ENCODE measurements at regions not wholly inside any gene's neighbourhood (a gene's known extent, or its start where the extent isn't known, plus 50 kb on each side); places are given as distances from the start of the nearest gene placed in this dataset.

DNA sequence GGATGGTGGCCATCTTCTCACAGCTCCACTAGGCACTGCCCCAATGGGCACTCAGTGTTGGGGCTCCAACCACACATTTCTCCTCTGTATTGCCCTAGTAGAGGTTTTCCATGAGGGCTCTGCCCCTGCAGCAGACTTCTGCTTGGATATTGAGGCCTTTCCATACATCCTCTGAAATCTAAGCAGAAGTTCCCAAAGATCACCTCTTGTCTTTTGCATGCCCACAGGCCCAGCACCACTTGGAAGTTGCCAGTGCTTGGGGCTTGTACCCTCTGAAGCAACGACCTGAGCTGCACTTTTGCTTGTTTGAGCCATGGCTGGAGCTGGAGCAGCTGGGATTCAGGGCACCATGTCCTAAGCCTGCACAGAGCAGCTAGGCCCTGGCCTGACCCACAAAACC is 189.1 kb upstream of the EYS start:
- H3K36me3 Mint-ChIP-seq (ENCODE audit: low read depth) = no peaks in the 10 kb centered on the region
- H3K27ac Mint-ChIP-seq (ENCODE audit: unreplicated experiment) = no peak overlapping the region
- no peak for TF ChIP-seq CTCF (IDR thresholded peaks at IDR 0.05)
- no peak overlapping the region for H3K4me3 Mint-ChIP-seq (ENCODE audit: unreplicated experiment)
- H3K9me3 Mint-ChIP-seq (ENCODE audit: low read depth) = peaks cover 9% of the 10 kb centered on the region
- no peaks in the 10 kb centered on the region for H3K27me3 Mint-ChIP-seq (ENCODE audit: low read depth)
- H3K4me1 Mint-ChIP-seq (ENCODE audit: low read depth) = no peaks in the 10 kb centered on the region
- no peak for DNase-seq (ENCODE audit: low spot score)

DNA sequence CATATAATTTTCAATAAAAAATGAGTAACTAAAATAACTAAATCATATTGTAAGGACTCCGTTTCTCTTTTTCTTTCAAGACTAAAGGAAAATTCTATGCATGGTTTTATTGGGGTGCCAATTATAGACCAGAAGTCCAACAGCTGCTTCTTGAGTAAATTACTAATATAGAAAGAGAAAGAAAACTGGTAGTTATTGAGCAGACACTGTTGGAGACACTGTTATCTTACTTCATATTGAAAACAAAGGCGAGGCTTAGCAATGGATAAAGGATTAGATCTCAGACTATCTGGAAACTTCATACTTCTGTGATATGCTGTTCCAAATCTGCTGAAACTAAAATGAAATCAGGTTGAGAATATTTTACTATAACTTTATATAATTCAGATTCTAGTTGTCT is 169.6 kb upstream of the EYS start:
- no peak for TF ChIP-seq CTCF (IDR thresholded peaks at IDR 0.05)
- no peaks in the 10 kb centered on the region for H3K4me1 Mint-ChIP-seq (ENCODE audit: low read depth)
- H3K36me3 Mint-ChIP-seq (ENCODE audit: low read depth) = no peaks in the 10 kb centered on the region
- peaks cover 1% of the 10 kb centered on the region for H3K27me3 Mint-ChIP-seq (ENCODE audit: low read depth)
- H3K9me3 Mint-ChIP-seq (ENCODE audit: low read depth) = no peaks in the 10 kb centered on the region
- H3K4me3 Mint-ChIP-seq (ENCODE audit: unreplicated experiment) = no peak overlapping the region
- no peak overlapping the region for H3K27ac Mint-ChIP-seq (ENCODE audit: unreplicated experiment)
- no peak for DNase-seq (ENCODE audit: low spot score)

- Mint-ChIP-seq H3K27ac (ENCODE audit: unreplicated experiment) (no peak overlapping the region), H3K9me3 (ENCODE audit: low read depth) (peaks cover 3% of the 10 kb centered on the region), H3K27me3 (ENCODE audit: low read depth) (no peaks in the 10 kb centered on the region), H3K4me1 (ENCODE audit: low read depth) (no peaks in the 10 kb centered on the region), H3K4me3 (ENCODE audit: unreplicated experiment) (no peak overlapping the region), H3K36me3 (ENCODE audit: low read depth) (no peaks in the 10 kb centered on the region)
- DNase-seq (ENCODE audit: low spot score) = no peak
- no peak for TF ChIP-seq CTCF (IDR thresholded peaks at IDR 0.05)
Measured at GRCh38 chr6:65852369-65852852, 145.4 kb upstream of the EYS start.

DNA sequence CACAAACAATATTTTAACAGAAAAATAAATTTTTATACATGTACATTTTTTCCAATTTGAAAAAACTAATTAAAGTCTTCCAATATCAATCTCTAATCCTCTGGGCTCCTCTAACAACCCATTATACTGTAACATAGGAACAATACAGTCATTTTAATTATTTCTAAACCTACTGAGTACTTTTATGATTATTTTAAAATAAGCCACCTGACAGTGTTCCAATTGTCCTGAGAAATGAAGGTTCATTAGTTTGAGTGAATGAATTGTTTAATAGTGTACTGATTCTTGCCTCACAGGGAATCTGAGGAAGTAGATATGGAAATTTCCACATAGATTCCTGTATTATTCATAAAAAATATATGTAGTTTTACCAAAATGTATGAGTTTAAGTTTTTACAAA is 123.1 kb upstream of the EYS start:
- DNase-seq (ENCODE audit: low spot score) = no peak
- no peaks in the 10 kb centered on the region for H3K36me3 Mint-ChIP-seq (ENCODE audit: low read depth)
- no peak overlapping the region for H3K4me3 Mint-ChIP-seq (ENCODE audit: unreplicated experiment)
- peaks cover 7% of the 10 kb centered on the region for H3K27me3 Mint-ChIP-seq (ENCODE audit: low read depth)
- no peaks in the 10 kb centered on the region for H3K4me1 Mint-ChIP-seq (ENCODE audit: low read depth)
- peaks cover 2% of the 10 kb centered on the region for H3K9me3 Mint-ChIP-seq (ENCODE audit: low read depth)
- TF ChIP-seq CTCF (IDR thresholded peaks at IDR 0.05) = no peak
- no peak overlapping the region for H3K27ac Mint-ChIP-seq (ENCODE audit: unreplicated experiment)

GRCh38 chr6:65819152-65819551 is 112.1 kb upstream of the EYS start:
- Mint-ChIP-seq H3K4me3 (ENCODE audit: unreplicated experiment) (no peak overlapping the region), H3K9me3 (ENCODE audit: low read depth) (peaks cover 8% of the 10 kb centered on the region), H3K27ac (ENCODE audit: unreplicated experiment) (no peak overlapping the region), H3K4me1 (ENCODE audit: low read depth) (no peaks in the 10 kb centered on the region), H3K36me3 (ENCODE audit: low read depth) (no peaks in the 10 kb centered on the region), H3K27me3 (ENCODE audit: low read depth) (peaks cover 4% of the 10 kb centered on the region)
- DNase-seq (ENCODE audit: low spot score) = no peak
- no peak for TF ChIP-seq CTCF (IDR thresholded peaks at IDR 0.05)
